Medulla oblongata (tissue), 1 donor: ENCODE measurements at regions not wholly inside any gene's neighbourhood (a gene's known extent, or its start where the extent isn't known, plus 50 kb on each side); places are given as distances from the start of the nearest gene placed in this dataset.

ENCODE experiments used
- DNase-seq: peaks from one replicate; pipeline ENCODE4 v3.0.0-alpha.2; 2015; ENCODE audit errors: extremely low spot score

DNA sequence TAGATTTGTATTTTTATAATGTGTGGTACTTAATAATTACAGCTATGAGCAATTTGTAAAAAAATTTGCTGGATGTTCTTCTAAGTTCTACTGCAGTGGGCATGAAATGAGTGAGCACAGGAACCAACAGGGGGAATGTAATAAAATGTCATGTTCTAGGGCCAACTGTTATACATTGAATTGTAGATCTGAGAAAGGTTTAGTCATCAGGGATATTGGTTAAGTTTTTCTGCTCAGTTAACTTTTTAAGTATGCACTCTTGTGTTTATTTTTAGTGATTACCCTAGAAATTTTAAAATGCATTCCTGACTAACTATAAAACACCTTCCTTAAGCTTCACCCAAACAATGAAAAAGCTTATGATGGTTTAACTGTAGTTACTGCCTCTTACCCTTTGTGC is 101.8 kb downstream of the CAND1 start:
- no peak for DNase-seq

DNA sequence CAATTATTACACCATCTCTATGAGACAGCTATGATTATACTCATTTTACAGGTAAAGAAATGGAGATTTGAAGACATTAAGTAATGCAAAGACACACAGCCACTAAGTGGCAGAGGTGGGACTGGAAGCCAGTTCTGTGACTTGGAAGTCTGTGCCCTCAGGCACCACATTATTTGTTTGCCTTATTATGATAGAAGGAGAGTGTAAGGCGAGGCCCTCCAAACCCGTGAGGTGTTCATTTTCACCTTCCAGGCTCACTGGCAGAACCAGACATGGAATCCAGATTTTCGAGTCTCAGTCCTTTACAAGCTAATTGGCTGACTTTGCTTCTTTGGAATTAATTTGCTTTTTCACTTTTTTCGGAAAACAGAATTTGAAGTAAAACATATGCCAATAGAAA is 107.9 kb downstream of the CAND1 start:
- no peak for DNase-seq

DNA sequence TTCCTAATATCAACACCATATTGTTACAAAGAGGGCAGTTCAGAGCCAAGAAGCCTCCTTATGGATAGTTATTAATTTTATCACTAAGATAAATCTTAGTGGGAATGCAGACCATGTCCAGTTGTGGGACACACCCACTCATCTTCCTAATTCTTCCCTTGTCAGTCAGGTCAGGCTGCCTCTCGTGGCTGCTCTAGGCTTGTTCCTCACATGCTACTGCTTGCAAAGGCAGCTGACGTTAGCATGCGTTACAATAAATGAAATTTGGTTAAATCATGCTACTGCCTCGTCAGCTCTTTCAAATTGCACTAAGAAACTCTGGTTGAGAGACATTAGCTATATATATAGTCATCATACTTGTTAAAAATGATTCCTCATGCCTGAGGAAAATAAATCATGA is 108.4 kb downstream of the CAND1 start:
- DNase-seq: no peak

DNA sequence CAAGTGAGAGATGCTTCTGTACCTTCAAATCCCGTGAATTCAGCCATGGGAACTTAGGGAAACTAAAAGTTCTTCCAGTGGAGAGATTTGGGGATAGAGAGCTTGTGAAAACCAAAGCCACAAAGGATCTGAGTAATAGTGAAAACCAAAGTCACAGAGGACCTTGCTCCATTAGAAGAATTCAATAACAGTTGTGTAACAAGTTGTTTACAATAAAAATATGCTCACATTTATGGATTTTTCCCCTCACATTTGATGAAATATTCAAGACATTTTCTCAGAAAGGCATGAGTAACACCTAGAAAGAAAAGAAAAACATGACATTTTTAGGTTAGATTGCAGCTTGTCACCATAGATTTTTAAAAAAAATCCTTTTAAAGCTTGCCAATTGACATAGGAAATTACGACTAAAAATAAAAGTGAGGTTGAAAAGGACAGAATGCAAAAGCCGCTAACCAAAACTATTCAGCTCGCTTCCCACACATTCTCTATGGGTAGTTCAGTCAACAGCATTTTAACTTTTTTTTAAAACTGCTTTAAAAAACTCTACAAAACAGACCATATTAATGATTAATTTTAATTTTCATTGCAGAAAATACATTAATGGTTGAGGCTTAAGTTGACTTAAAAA is 113.2 kb downstream of the CAND1 start:
- DNase-seq: no peak

DNA sequence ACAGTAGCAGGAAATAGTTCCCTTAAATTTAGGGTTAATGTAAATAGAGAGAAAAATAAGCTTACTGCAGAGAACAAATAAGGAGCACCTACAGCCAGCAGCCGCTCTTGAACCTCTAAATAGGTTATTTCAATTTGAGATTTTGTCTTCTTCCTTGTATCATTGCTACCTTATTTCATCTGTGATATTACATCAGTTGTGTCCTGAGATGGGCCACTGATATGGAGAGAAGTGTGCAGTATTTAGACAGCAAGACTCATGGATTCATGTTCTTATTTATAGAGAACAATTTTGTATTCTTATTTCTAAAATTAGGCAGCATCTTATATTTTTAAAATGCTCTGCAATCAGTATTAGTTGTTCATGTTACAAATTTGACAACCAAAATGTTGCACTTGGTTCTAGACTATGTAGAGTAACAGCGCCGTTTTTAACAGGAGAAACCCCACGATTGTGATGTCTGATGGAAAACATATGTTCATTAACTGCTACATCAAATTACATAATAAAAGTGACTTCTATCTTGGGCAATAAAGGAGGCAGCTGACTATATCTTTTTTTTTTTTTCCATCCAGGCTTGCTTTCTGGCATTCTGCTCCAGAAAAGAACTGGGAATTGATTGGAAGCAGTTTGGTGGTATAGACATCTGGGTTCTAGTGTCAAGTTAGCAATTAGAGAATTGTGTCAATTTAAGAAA is 117.9 kb downstream of the CAND1 start:
- no peak for DNase-seq

DNA sequence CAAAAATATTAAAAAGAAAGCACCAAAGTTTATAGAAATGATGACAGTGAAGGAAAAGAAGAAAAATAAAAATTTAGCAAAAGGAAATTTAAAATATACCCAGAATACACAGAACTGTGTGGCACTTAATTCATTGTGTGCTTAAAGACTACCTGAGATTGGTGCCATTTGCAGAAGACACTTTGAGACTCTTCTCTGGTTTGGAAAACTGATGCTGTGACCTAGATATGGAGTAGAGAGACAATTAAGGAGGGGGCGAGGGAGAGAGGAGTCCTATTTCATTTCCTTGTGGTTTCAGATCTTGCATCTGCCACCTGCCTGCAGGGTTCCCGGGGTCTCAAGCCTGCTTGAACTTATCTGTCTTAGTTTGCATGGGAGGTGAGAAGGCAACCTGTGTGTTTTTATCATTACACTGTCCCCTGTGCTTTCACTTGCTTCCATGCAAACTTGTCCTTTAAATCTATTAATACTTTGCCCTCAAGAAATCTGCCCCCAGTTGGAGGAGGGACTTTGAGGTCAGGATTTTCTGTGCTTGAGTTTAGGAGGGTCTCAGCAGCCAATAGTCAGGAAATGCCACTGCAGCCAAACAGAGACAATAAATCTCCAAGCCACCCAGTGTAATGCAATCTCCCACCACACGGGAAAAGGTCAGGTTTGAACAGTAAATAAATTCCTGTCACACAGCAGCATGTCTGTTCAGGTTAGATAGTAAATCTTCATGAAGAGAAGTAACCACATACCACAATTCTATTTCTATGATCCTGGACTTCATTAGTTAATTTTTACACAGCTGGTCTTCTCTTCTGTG is 119.4 kb downstream of the CAND1 start:
- no peak for DNase-seq

DNA sequence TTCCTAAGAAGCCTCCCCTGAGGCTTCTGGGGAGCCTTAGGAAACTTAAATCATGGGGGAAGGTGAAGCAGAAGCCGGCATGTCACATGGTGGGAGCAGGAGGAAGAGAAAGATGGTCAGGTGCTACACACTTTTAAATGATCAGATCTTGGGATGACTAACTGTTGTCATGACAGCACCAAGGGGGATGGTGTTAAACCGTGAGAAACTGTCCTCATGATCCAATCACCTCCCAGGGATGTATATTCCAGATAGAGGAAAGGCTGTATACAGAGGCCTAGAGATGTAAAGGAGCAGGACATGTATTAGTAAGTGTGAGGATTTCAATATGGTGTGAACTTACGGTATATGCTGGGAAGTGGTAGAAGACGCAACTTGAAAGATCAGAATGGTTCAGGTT is 121.1 kb downstream of the CAND1 start:
- DNase-seq: no peak

DNA sequence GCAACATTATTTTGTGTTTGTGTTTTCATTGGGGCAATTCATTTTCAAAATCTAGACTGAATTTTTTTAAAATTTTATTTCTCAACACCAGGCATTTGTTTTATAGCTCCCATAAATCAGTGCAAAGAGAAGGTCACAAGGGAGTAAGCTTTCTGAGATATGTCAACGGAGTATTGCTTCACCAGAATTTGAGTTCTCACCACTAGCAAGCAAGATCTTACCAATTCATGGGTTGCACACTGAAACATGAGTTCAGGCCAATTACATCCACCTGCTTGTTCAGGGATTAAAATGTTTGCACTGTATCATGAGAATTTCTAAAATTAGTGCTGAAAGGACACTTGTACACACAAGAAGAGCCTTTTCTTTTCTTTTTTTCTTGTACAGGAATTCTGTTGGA is 121.9 kb downstream of the CAND1 start:
- no peak for DNase-seq

DNA sequence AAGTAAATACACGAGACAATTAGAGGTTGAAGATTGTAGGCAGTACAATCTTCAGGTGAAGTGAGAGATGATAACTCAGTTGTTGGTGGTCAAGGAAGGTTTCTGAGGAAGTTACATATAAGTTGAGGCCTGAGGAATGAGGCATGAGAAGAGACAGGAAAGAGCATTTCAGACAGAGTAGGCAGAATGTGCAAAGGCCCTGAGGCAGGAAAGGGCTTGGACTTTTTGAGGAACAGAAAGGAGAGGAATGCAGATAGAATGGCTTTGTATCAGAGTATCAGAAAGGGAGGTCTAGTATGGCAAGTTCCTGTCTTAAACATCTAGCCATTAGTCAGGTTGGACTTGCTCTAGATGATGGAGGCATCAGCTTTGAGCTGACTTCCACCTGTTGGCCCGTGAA is 122.5 kb downstream of the CAND1 start:
- no peak for DNase-seq

DNA sequence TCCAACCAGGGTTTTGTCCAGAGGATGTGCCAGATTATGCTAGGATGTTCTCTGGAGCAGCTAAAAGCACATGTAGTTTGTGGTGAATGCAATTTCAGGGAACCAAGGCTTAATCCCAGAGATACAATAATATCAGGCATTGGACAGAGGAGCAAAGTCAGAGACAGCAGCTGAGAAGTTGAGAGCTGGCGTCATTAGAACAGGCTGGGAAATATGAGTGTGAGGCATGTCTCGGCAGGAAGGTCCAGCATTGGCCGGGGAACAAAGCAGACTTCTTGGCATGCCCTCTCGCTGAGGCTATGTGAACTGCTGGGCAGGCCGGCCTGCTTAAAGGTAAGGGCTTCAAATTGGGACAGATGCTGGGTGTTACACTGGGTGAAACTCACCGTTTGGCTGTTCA is 125.4 kb downstream of the CAND1 start:
- peak; percentile 47 for DNase-seq

DNA sequence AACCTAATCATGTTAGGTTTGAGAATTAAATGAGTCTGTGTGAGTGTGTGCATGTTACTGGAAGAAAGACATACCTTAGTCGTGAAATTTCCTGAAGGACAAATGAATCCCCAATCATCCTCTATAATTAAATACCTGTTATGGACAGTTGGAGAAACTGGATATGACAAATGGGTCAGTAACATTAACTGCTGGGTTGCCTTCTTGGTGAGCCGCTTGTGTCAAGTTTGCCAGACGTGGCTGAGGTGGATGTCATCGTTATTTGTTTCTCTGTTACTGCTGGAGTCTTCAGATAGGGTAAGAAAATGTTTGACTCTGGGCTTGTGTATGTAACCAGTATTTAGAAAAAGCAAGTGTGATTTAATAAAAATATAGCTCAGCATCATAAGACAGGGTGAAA is 131.6 kb downstream of the CAND1 start:
- DNase-seq: no peak

DNA sequence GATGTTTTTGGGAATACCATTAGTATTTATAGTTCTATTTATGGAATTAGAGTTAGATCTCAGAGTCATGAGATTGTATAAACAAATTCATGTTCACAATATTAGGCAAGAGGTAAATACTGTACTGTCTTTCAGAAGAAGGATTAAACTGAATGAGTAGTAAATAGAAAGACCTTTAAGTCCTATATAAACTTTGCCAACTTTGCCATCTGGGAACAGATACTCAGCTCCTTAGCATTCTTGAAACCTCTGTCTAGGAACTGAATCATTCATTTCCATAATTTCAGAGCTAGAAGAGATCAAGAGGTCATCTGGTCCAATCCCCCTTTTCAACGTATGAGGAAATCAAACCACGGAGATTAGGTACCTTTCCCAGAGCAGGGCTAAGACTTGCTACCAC is 141.1 kb downstream of the CAND1 start:
- no peak for DNase-seq

DNA sequence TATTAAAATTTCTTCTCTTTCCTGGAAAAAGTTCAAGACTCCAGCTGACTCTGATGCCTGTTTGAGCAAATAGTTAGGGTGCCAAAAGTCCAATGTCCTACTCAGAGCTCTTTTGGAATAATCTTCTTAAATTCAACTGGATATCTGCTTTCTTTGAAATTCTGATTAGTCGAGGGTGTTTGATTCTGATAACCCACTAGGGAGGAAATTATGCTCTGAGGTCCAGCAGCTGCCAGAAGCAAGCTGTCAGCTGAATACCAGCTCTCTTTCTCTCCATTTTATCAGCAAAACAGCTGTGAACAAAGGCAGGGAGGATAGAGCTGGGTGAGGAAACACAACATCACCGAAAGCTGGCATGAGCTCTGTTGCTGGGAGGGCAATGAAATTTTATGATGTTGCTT is 141.5 kb downstream of the CAND1 start:
- no peak for DNase-seq

DNA sequence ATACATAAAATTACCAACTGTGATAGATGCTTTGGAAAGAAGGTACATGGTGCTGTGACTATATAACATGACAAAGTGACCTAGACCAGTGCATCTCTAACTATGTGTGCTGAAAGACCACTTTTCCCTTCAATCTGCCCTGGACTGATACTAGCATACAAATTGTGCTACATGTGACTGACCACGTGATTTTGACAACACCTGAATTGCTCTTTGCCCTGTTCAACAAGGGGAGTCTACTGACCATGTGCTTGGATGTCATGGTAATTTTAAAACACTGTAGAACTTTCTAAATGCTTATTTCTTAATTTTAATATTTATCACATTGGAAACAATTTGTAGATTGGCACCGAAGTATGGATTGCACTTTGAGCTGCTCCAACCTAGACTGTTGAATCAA is 142.4 kb downstream of the CAND1 start:
- no peak for DNase-seq

DNA sequence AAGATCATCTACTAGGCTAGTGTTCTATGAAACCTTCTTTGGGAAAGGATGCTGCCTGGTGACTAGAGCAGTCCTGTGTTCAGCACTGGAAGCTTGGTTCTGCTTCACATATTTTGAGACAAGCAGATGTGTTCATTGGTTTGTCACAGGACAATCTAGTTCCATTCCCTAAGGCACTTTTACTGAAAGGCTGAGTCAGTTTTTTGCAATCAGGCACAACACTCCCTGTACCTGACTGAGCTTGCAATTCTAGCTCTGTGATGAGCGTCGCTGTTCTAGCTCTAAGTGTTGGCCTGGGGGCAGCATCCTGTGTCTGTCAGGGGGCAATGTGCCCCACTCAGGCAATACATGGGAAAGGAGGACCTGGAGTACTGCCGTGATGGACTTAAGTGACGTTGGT is 144.4 kb downstream of the CAND1 start:
- DNase-seq: no peak

DNA sequence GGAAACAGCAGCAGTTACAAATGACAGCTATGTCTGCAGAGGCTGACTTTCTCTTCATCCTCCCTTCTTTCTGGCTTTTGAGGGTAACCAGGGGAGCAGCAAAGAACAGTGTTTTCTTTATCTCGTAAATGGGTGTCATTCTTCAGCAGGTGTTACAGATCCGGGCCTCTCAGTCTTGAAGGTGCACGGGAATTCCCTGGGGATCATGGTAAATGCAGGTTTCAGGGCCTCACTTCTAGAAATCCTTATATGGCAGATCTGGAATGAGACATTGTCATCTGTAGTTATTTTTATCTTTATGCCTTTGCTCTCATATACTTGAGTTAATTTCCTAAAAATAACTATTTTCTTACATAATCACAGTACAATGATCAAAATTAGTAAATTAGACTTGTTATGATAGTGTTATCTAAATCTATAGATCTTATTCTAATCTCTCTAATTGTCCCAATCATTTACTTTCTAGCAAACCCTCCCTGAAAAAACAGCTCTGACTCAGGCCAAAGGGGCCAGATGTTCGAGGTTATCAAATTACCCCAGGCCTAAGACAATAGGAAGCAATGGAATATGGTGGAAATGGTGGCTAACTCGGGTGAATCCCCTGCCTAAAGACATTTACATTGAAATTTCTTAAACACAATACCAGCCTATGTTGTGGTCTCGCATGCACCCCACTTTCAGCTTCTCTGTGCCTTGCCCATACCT is 145.0 kb downstream of the CAND1 start:
- DNase-seq: no peak

DNA sequence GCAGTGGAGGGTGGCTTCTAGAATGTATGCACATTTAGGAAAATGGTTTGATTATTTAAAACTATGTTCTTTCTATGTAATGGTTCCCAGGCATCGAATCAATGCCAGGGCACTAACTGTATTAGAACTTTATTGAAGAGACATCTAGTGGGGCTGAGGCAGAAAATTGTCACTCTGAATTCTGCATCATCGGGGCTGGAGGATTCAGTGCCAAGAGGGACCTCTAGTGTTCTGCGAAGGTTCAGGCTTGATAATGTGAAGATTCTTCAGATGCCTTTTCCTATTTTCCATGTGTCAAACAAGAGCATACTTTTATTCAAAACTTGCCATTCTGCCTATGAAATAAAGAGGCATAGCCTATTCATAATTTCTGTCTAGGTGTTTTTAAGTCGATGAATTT is 146.3 kb downstream of the CAND1 start:
- peak; percentile 77 for DNase-seq

DNA sequence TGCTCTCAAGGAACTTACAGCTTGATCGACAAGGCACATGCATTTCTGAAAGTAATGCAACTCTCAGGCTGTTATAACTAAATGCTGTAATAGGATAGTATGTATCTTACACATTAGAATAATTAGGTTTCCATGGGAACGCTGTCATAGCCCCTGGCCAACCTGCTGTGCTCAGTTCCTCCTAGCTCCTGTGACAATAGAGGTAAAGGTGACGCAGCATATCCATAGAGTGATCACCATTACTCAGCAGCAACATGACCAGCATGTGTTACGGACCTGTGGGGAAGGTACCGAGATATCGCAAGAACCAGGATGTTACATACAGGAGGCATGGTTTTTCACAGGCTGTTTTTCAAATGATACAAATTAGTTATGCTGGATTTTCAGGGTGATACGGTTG is 150.7 kb downstream of the CAND1 start:
- no peak for DNase-seq

DNA sequence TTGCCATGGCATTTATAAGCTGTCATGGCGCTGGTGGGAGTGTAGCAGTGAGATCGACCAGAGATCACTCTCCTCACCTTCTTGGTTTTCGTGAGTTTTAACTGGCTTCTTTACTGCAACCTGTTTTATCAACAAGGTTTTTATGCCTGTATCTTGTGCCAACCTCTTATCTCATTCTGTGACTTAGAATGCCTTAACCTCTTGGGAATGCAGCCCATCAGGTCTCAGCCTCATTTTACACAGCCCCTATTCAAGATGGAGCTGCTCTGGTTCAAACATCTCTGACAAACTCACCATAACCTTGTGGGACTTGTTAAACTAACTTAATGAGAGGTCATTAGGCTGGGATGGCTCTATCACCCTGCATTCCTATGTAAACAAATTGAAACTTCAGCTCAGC is 151.3 kb downstream of the CAND1 start:
- no peak for DNase-seq

DNA sequence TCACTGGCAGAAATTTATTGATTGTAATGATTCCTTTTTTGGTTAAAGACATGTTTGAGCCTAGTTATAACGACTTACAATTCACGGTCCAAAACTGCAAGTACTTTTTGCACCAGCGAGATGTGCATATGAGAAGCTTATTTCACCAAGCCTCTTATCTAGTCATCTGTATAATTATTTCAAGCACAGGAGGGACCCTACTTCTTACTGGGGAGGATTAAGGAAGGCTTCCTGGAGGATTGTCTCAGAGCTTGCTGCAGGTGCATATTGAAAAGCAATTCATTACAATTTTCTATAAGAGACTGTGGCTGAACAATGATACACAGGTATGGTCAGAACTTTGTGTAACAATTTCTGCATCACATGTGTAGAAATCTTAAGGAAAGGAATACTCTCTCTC is 152.9 kb downstream of the CAND1 start:
- no peak for DNase-seq

DNA sequence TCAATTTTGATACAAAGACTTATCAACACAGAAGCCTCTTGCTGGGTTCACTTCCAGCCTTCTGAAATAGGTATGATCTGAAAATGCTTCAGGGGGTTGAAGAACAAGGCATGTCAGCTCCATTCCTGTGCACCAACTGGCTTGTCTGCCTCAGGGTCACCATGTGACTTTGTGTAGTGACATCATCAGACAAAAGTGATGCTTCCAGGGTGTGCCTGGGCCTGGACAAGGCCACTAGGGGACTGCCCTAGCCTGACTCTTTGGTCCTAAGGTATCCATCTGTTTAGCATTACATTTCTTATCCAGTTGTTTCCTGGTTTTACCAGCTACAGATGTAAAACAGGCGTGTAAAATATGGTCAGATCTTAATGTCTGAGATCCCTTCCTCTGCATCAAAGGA is 155.6 kb downstream of the CAND1 start:
- no peak for DNase-seq

DNA sequence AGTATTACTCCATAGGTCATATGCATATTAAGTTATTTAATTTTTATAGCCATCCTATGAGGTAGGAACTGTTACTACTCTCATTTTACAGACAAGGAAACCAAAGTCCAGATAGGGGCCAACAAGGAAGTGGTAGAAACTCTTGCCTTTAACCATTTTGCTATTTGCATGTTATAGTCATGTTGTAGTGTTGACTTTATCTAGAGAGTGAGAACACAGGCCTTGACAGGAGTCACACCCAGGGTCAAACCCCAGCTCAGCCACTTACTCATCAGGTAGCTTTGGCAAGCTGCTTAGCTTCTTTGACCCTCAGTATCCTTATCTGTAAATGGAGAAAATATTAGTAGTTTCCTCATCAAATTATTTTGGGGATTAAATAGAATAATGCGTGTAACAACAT is 156.2 kb downstream of the CAND1 start:
- no peak for DNase-seq

DNA sequence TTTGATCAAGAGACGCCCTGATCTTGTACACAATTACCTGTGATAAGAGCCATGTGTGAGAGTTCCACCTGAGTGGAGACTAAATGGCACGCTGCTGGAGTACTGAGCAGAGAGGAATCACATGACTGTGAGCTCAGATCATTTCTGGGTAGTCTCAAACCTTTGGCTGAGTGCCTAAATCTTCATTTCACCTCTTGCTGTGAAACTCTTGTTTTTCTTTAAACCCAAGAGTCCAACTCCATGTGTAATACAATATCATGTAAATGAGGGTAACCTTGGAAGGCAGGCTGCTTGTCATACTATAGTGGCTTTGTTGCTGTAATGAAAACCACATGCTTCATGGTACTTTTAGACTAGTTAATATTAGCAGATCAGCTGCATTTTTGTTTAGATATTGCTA is 156.9 kb downstream of the CAND1 start:
- no peak for DNase-seq
